Kidney tubule cell (primary cell): ENCODE measurements at regions not wholly inside any gene's neighbourhood (a gene's known extent, or its start where the extent isn't known, plus 50 kb on each side); places are given as distances from the start of the nearest gene placed in this dataset.

Source experiments
- DNase-seq: peaks from one replicate; pipeline ENCODE4 v3.0.0-alpha.2; 2018; ENCODE audit warnings: low spot score

DNA sequence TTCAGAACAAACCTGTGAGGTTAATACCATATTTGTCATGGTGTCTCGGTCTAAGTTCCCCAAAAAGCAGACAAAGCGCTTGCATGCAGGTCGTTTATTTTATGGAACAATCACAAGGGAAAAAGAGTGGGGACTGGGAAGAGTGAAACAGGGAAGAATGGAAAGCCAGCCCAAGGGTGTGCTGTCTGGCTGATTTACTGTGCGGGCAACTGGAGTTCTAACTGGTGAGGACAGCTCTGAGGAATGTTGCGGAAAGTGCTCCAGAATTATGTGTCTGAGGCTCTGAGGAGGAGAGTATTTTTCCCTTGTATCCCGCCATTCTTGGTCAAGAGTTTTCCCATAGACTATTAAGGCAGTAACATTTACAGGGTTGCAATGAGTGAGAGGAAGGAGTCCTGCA is 465.4 kb downstream of the RMST start:
- no peak for DNase-seq

DNA sequence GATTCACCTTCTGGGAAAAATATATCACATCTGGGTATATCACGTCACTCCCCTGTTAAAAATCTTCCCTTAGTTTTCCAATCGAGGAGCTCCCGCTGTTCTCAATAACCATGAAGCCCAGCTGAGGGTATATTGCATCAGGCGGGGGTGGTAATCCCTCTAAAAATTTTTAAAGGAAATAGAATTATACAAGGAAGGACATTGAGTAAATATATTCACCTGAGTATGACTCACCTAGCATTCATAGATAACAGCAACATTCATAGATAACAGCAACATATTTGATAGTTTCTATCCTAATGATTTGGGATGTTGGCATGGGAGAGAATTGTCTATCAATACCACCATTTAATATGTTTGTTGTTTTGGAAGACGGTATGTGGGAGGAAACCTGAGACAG is 473.6 kb downstream of the RMST start:
- DNase-seq: no peak

GRCh38 chr12:97938031-97938430 is 475.4 kb downstream of the RMST start:
- no peak for DNase-seq

- DNase-seq: peak; percentile 32
These were observed 476.6 kb downstream of the RMST start for GRCh38 chr12:97939156-97939555.

DNA sequence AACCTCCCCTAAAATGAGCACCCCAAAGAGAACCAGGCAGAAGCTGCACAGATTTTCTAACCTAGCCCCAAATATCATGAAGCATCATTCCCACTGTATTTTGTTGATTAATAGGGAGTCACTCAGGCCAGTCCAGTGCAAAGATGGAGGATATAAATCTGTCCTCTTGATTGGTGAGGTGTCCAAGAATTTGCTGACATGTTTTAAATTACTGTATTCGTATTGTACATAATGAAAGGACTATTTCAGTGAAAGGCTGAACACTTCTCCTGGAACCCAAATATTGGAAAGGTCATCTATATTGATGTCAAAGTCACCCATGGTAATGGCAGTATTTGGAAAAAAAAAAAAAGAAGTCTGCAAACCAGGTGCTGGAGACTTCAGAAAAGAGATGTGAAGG is 477.5 kb downstream of the RMST start:
- no peak for DNase-seq

GRCh38 chr12:97940629-97941028 is 478.0 kb downstream of the RMST start:
- DNase-seq: peak; percentile 67

- DNase-seq: peak; percentile 26
These were observed 479.2 kb downstream of the RMST start for GRCh38 chr12:97941686-97942354.

DNA sequence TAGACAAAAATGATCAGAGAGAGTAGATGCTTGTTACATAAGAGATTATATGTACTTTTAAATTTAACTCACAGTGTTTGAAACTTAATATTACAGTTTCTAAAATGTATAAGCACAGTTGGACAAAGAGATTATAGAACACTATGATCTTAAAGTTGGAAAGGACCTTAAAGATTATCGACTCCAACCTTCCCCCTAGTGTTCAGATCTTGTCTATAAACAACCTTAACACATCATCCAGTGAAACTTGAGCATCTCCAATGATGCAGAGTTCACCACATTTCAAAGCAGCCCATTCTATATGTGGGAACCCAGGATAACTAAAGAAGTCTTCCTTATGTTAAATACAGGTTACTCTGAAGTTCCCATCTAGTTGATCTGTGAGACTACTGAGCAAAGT is 480.8 kb downstream of the RMST start:
- DNase-seq: no peak

- peak; percentile 9 for DNase-seq
These were observed 482.0 kb downstream of the RMST start for GRCh38 chr12:97944576-97944975.

DNA sequence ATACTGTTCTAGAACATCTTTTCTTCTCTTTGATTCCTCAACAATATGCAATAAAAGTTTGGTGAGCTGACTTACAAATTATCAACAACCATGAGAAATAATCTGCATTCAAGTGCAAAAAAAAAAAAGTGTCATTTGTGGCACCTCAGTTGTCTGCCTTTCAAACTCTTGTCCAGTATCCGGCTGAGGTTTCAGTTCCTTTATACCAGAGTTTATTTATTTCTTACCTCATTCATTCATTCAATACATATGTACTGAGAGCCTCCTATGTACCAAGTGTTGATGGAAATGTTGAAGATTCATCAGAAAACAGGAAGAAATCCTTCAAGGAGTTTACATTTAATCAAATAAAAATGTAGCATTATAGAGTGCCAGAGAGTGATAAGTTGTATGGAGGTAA is 484.1 kb downstream of the RMST start:
- DNase-seq: no peak

GRCh38 chr12:97948591-97948990 is 486.0 kb downstream of the RMST start:
- DNase-seq: no peak

GRCh38 chr12:97951239-97951638 is 488.6 kb downstream of the RMST start:
- DNase-seq: no peak

DNA sequence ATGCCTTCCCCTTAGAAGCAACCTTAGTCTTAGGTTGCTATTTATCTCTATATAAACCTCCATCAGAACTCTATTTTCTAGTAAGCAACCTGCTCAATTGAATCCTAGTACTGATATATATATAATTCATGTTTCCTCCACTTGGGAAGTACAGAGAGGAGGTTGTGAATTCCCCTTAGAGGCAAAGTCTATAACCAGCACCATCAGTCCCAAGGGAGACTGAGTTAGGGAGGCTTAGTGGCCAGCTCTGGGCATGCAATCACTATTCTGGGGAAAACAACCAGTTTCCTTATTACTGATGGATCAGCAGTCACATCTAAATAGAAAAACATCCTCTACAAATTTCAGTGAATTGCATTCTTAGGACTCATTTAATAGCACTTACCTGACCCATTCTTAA is 489.1 kb downstream of the RMST start:
- DNase-seq: no peak

GRCh38 chr12:97957109-97957508 is 494.5 kb downstream of the RMST start:
- DNase-seq: no peak

DNA sequence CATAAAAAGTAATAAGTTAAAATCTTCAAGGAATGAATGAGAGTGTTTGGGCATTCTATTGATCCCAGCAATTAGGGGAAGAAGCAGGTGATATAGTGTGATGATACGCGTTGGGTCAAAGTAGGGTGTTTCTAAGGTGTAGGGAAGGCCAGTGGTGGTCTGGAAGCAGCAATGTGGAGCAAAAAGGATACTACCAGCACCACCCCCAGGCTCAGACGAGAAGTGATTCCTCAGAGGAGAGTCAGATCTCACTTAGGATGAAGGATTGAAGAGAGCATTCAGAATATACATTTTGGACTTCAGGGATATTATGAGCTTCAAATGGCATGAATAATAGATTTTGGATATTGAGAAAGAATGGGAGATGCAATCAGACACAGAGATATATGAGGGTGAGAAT is 497.6 kb downstream of the RMST start:
- no peak for DNase-seq

DNA sequence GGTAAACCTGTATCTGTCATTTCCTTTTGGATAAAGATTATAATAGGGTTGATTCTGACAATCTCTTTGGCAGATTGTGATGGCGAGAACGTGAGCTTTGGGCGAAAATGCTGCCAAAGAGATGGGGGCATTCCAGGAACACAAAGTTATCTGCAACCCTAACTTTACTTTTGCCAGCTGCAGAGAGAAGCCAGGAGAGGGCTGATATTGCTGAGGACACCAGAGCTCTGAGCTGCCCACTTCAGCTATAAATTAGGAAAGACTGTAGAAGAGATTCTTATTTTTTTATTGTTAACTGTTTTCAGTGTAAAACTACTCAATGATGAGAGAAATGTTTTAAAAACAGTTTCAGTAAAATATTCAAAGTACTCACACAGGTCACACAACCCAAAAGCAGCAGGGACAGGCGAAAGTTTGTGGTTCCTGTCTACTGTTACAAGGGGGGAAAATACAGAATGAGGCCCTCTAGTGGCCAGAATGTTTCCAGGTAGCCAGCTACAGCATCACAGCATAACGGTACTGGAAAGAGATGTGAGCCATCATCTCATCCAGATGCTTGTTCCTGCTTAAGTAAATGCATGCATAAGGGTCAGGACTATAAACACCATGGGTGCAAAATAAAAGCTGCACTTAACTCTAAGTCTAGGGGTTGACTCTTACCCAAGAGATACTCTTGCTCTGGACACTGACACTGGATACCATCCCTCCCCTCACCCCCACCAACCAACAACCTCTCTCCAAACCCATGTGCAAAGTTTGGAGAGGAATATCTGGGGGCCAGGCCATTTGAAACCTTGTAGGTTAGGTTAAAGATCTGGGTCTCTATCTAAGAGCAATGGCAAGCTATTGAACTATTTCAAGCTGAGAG is 498.4 kb downstream of the RMST start:
- DNase-seq: peak; percentile 30

- DNase-seq: no peak
These were observed 505.2 kb downstream of the RMST start for GRCh38 chr12:97967831-97968230.

DNA sequence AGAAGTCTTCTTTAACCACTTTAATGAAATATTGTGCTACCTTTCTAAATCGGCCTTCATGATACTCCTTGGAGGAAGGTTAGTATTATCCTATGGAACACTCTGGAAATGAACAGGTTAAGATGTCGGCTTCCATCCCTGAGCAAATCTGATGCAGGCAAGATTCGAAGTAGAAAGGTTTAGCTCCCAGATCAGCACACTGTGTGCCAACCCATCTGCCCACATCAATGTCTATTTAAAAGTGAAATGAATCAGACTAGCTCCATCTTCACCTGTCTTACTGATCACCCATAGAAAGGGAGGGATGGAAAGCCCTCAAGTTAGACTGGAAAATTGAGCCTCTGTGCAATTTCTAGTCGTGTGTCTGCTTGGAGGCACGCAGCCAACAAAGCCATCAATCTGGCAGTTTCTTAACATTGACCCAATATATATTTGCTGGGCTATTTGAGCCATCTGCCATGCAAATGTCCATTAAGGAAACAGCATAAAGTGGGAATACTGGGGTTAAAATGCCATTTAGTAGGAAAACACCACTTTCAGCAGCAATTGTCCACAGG is 506.1 kb downstream of the RMST start:
- no peak for DNase-seq

DNA sequence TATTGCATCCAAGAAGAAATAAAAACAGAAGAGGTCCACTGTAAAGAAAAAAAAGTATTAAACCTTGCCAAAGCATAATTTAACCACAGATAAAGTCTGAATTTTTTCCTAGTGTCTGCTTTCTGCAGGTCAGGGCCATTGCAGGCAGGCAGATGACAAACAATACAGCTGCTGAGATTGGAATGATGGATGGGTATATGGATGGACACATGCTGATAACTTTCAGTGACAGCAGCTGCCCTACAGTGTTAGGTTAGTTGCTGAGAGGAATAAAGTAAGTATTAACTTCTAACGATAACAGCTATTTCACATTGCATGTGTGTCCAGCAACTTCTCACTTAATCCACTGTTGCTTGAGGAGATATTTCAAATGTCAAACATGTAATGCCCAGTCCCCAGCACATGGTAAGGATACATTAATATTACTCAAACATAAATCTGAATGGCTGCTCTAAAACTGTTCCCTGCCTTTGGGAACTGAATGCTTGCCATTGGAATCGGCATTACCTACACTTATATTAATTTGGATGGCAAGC is 515.3 kb downstream of the RMST start:
- DNase-seq: no peak

GRCh38 chr12:97982684-97983083 is 520.1 kb downstream of the RMST start:
- DNase-seq: no peak

- DNase-seq: no peak
These were observed 521.2 kb downstream of the RMST start for GRCh38 chr12:97983796-97984195.

GRCh38 chr12:97984436-97984835 is 521.8 kb downstream of the RMST start:
- no peak for DNase-seq

DNA sequence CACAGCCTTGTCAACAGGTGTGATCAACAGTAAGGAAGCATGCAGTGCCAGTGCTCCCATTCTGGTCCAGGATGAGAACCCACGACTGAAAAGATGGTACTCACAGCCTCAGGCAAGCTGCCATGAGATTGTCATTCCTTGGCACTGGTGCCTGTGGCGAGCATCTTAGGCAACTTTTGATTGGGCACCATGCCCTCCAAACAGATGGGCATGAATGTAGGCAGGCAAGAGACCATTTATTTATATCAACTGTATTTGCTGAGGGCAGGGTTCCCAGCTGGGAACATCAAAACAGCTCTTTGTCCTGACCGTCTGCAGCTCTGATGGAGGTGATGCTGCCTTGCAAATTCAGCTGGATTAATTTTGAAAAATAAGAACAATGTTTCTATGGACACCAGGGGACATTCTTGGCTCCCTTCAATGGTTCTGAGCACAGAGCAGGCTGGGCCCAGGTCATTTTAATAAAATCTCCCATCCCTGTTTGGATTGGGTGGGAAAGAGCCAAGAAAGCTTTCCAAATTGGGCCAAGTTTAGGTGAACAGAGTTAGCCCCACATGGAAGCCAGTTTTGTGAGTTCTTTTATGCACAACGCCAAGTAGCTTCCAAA is 522.5 kb downstream of the RMST start:
- DNase-seq: no peak
